ENCODE measurements at regions not wholly inside any gene's neighbourhood (a gene's known extent, or its start where the extent isn't known, plus 50 kb on each side); places are given as distances from the start of the nearest gene placed in this dataset.

- TF ChIP-seq, protein P1, sequence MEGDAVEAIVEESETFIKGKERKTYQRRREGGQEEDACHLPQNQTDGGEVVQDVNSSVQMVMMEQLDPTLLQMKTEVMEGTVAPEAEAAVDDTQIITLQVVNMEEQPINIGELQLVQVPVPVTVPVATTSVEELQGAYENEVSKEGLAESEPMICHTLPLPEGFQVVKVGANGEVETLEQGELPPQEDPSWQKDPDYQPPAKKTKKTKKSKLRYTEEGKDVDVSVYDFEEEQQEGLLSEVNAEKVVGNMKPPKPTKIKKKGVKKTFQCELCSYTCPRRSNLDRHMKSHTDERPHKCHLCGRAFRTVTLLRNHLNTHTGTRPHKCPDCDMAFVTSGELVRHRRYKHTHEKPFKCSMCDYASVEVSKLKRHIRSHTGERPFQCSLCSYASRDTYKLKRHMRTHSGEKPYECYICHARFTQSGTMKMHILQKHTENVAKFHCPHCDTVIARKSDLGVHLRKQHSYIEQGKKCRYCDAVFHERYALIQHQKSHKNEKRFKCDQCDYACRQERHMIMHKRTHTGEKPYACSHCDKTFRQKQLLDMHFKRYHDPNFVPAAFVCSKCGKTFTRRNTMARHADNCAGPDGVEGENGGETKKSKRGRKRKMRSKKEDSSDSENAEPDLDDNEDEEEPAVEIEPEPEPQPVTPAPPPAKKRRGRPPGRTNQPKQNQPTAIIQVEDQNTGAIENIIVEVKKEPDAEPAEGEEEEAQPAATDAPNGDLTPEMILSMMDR (IDR thresholded peaks at IDR 0.05; ENCODE audit: low read length): no peak
- no peak for TF ChIP-seq EZH2 (IDR thresholded peaks at IDR 0.05; ENCODE audit: borderline replicate concordance, low read length)
- Histone ChIP-seq H3F3A (ENCODE audit: insufficient read depth, low read length) (no peaks in the 10 kb centered on the region), H3K4me1 (ENCODE audit: insufficient read depth, low read length, severe bottlenecking) (no peaks in the 10 kb centered on the region)
These were observed 104.0 kb upstream of the TOP3B start for GRCh38 chr22:22086501-22087158.

DNA sequence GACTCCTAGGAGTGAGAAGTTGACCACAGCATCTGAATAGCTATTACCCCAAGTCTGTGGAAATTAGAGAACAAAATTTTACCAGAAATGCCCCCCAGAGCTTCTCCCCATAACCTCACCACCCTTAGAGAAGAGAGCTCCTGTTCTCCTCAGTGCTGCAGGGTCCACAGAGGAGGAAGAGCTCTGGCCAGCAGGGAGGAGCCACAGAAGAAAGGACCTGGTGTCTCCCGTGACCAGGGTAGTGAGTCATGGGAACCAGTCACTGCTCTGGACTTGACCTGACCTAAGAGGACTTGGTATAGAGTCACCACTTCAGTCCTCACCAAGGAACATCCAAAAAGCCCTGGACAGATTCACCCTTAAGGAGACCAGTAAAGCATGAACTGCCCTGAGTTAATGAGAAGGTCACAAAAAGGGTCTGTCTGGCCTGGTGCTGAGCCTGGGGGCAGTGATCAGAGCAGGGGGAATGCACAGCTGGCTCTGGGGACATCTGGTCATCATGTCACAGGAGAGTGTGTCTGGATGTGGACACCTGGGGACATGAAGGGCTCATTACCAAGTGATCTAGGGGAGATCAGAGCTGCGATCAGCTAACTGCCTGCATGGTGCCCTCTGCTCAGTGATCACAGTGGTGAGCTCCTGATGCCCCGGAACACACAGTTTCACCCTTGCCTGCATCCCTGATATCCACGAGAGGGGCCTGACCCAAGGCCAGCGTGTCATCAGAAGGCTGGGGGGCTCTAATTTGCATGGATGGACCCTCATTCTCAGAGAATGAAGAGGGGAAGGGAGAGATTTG is 103.3 kb upstream of the TOP3B start:
- H3K4me2 ChIP-seq (ENCODE audit: low read length): no peak overlapping the region
- no peaks in the 10 kb centered on the region for H3K79me2 ChIP-seq (ENCODE audit: insufficient read depth, low read length)
- no peaks in the 10 kb centered on the region for H3K36me3 ChIP-seq (ENCODE audit: insufficient read depth, low read length)
- H3K9ac ChIP-seq (ENCODE audit: low read length): no peak overlapping the region
- H3K27me3 ChIP-seq (ENCODE audit: insufficient read depth, low read length): no peaks in the 10 kb centered on the region
- no peaks in the 10 kb centered on the region for H4K20me1 ChIP-seq (ENCODE audit: insufficient read depth, low read length)
- no peak overlapping the region for H2AFZ ChIP-seq (ENCODE audit: low read length)
- no peaks in the 10 kb centered on the region for H3K9me2 ChIP-seq (ENCODE audit: low read depth, low read length)
- H3K4me1 ChIP-seq (ENCODE audit: insufficient read depth, low read length, severe bottlenecking): no peaks in the 10 kb centered on the region
- H3K27ac ChIP-seq (ENCODE audit: low read depth, low read length, poor library complexity, severe bottlenecking): no peak overlapping the region
- H3K9me3 ChIP-seq (ENCODE audit: low read length): no peaks in the 10 kb centered on the region
- TF ChIP-seq, protein P1 (IDR thresholded peaks at IDR 0.05; ENCODE audit: low read length): no peak
- TF ChIP-seq EZH2 (IDR thresholded peaks at IDR 0.05; ENCODE audit: borderline replicate concordance, low read length): no peak
- H3K4me3 ChIP-seq (ENCODE audit: low read depth, low read length, poor library complexity, severe bottlenecking): no peak overlapping the region
- H3F3A ChIP-seq (ENCODE audit: insufficient read depth, low read length): no peaks in the 10 kb centered on the region

More at GRCh38 chr22:22086501-22087158, 104.0 kb upstream of the TOP3B start:
- Histone ChIP-seq H3K9ac (ENCODE audit: low read length) (no peak overlapping the region), H3K36me3 (ENCODE audit: insufficient read depth, low read length) (no peaks in the 10 kb centered on the region), H4K20me1 (ENCODE audit: insufficient read depth, low read length) (no peaks in the 10 kb centered on the region), H3K4me3 (ENCODE audit: low read depth, low read length, poor library complexity, severe bottlenecking) (no peak overlapping the region), H3K9me3 (ENCODE audit: low read length) (no peaks in the 10 kb centered on the region), H2AFZ (ENCODE audit: low read length) (no peak overlapping the region), H3K79me2 (ENCODE audit: insufficient read depth, low read length) (no peaks in the 10 kb centered on the region), H3K27me3 (ENCODE audit: insufficient read depth, low read length) (no peaks in the 10 kb centered on the region), H3K9me2 (ENCODE audit: low read depth, low read length) (no peaks in the 10 kb centered on the region), H3K27ac (ENCODE audit: low read depth, low read length, poor library complexity, severe bottlenecking) (no peak overlapping the region), H3K4me2 (ENCODE audit: low read length) (no peak overlapping the region)

DNA sequence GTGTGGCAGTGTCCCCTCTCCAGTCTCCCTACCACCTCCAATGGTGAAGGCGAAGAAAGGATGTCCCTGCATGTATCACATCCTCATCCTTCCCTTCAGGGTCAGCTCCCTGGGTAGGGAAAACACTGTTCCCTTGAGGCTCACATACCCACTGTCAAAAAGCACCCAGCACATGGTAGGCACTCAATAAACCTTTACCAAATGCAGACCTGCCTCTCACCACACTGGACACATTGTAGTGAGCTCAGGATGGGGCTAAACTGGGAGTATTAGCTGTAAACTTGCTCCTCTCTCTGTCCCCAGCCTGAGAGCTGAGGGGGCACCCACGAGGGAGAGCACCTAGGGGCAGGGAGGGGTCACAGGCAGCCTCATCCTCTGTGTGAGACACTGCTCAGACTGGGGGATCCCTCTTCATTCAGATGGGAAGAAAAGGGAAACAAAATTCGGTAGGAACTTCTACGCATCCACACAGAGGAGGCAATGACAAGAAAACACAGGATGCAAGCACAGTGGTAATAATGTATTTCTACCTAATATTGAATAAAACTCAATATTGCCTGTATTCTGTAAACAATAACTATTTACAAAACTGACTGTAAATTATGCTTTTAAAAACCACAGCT is 101.6 kb upstream of the TOP3B start:
- no peaks in the 10 kb centered on the region for H3K27me3 ChIP-seq (ENCODE audit: insufficient read depth, low read length)
- no peak overlapping the region for H3K9ac ChIP-seq (ENCODE audit: low read length)
- no peaks in the 10 kb centered on the region for H3K4me1 ChIP-seq (ENCODE audit: insufficient read depth, low read length, severe bottlenecking)
- no peaks in the 10 kb centered on the region for H3K9me2 ChIP-seq (ENCODE audit: low read depth, low read length)
- TF ChIP-seq EZH2 (IDR thresholded peaks at IDR 0.05; ENCODE audit: borderline replicate concordance, low read length): no peak
- TF ChIP-seq, protein P1 (IDR thresholded peaks at IDR 0.05; ENCODE audit: low read length): no peak
- H3K27ac ChIP-seq (ENCODE audit: low read depth, low read length, poor library complexity, severe bottlenecking): no peak overlapping the region
- no peaks in the 10 kb centered on the region for H3F3A ChIP-seq (ENCODE audit: insufficient read depth, low read length)
- no peaks in the 10 kb centered on the region for H4K20me1 ChIP-seq (ENCODE audit: insufficient read depth, low read length)
- H2AFZ ChIP-seq (ENCODE audit: low read length): no peak overlapping the region
- no peak overlapping the region for H3K4me3 ChIP-seq (ENCODE audit: low read depth, low read length, poor library complexity, severe bottlenecking)
- H3K36me3 ChIP-seq (ENCODE audit: insufficient read depth, low read length): no peaks in the 10 kb centered on the region
- no peaks in the 10 kb centered on the region for H3K9me3 ChIP-seq (ENCODE audit: low read length)
- H3K79me2 ChIP-seq (ENCODE audit: insufficient read depth, low read length): no peaks in the 10 kb centered on the region
- no peak overlapping the region for H3K4me2 ChIP-seq (ENCODE audit: low read length)

Measured in OCI-LY1 (cell line).